ENCODE measurements at regions not wholly inside any gene's neighbourhood (a gene's known extent, or its start where the extent isn't known, plus 50 kb on each side); places are given as distances from the start of the nearest gene placed in this dataset.

- TF ChIP-seq POLR2AphosphoS5 (IDR thresholded peaks at IDR 0.05), result no peak
- TF ChIP-seq, protein P1, sequence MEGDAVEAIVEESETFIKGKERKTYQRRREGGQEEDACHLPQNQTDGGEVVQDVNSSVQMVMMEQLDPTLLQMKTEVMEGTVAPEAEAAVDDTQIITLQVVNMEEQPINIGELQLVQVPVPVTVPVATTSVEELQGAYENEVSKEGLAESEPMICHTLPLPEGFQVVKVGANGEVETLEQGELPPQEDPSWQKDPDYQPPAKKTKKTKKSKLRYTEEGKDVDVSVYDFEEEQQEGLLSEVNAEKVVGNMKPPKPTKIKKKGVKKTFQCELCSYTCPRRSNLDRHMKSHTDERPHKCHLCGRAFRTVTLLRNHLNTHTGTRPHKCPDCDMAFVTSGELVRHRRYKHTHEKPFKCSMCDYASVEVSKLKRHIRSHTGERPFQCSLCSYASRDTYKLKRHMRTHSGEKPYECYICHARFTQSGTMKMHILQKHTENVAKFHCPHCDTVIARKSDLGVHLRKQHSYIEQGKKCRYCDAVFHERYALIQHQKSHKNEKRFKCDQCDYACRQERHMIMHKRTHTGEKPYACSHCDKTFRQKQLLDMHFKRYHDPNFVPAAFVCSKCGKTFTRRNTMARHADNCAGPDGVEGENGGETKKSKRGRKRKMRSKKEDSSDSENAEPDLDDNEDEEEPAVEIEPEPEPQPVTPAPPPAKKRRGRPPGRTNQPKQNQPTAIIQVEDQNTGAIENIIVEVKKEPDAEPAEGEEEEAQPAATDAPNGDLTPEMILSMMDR (IDR thresholded peaks at IDR 0.05), result no peak
Observed at GRCh38 chr17:65441053-65441605, 120.3 kb downstream of the AXIN2 start.

Data from breast epithelium (tissue), 3 donors.